NCI-H146 (cell line): ENCODE measurements at regions not wholly inside any gene's neighbourhood (a gene's known extent, or its start where the extent isn't known, plus 50 kb on each side); places are given as distances from the start of the nearest gene placed in this dataset.

Experiments used
- DNase-seq: peaks from one replicate; lab custom pipeline; 2025; lab: John Stamatoyannopoulos, UW

- no peak for DNase-seq
These were observed 50.3 kb downstream of the BMAL2 start for GRCh38 chr12:27382924-27383323.

DNA sequence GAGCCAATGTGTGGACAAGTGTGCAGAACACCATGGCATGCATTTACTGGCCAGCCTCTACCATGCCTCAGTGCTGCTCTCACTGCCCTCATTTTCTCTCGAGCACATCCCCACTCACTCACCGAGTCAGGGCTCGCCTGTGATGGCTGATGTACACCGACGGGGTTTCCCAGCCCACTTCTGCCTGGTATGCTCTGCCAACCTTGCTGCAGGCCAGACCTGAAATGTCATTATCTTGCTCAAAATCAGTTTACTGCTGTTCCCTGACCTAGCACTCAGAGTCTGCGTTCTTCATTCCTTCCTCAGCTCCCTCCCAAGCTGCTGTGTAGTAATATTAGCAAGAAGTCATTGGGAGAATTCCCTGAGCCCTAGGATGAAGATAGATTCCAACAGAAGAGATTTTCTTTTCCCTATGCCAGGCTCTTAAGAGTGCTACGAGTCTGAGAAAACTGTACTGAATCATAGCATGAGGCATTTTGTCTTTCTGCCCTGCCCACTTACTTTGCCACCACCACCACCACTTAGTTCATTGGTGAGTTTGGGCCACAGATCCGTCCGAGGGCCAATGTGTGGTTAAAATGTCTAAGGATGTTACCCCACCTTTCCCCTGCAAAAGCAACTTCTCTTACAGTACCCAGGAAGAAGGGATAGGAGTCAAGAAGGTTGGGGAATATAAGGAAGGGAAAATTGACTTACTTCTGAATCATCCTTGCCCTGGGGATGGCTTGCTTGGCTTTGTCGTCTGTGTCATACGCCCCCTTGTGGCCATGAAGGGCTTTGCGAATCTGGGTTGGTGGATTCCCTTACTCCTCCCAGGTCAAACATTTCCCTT lies 51.0 kb downstream of the BMAL2 start:
- peak; percentile 76 for DNase-seq

GRCh38 chr12:27384261-27384590 lies 51.6 kb downstream of the BMAL2 start:
- DNase-seq, result no peak

DNA sequence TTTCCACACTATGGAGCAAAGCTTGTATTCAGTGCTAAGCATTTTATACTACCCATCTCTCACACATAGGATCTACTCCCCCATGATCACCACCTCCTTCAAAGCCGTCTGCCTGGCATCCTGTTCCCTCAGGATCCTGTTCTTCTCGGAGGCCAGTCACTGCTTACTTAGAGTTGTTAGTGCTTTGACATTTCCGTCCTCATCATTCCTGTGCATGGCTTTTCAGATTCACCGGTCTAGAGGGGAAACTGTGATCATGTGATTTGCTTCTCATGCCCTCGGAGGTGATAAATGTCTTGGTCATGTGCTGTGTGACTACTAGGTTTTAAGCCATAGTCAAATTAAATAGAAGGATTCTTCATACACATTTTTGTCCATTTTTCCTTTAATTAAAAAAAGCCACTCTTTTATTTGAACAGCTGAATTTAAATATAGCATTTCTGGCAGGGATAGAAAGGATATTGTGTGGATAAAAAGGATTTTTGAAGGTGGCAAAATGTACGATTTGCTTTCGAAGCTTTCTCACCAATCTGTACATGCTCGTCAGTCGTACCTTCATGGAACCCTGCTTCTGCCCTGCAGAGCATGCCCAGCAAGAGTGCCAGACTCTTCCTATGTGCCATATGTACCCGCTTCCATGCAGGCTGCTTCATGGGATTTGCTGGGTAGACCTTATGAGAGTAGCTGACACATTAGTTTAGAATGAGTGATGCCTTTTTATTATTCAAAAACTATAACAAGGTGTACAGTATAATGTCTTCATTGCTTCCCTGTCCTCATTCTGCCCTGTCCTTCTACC lies 53.3 kb downstream of the BMAL2 start:
- DNase-seq, result no peak

GRCh38 chr12:27387473-27387872 lies 54.8 kb downstream of the BMAL2 start:
- DNase-seq, result no peak

DNA sequence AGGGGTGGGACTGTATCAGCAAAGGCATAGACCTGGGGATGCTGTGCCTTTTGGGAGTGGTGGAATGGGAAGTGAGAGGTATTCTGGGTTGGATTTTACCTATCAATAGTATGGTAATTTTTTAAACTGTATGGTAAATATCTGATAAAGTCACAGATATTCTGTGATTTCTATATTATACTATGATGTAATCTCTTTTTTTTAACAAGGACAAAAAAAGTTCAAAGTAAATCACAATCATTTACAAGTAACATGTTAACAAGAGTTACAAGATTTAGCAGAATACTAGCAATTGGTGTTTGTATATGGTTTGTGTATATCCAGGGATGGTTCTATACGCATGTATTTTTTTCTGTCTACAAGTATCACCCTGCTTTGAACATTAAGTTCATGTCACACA lies 56.0 kb downstream of the BMAL2 start:
- DNase-seq, result no peak

DNA sequence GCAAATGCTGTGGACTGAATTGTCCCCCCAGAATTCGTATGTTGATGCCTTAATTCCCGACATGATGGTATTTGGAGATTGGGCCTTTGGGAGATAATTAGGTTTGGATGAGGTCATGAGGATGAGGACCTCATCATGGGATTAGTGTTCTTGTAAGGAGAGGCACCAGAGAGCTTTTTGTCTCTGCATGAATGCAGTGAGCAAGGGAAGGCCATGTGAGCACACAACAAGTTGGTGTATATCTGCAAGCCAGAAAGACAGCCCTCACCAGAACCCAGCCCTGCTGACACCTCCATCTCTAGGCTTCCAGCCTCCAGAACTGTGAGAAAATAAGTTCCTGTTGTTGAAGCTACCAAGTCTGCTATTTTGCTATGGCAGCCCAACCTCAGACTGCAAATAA lies 51.9 kb upstream of the SMCO2 start:
- DNase-seq, result no peak

DNA sequence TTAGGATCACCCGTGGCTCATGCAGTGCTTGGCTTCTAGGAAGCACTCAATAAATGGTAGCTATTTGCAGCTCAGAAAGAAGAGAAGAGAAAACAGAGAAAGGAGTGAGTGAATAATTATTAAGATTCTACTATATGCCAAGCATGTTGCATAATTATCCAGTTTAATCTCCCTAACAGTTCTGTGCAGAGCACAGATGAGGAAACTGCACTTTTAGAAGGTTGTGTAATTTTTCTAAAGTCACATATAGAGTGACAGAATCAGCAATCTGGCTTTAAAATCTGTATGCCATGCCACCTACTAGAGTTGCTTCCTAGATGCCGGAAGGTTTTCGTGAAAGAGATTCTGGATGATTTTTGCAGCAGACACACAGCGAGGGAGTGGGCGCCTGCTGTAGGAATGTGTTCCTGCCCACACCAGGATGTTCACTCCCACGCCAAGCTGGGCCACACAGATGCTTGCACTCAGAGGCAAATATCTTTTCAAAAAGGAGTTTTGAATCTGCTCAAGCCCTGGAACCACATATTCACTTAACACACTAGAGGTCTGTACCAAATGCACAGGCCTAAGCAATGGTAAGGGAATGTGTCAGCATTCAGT lies 50.2 kb upstream of the SMCO2 start:
- no peak for DNase-seq
